Adipocyte (in vitro differentiated cells): ENCODE measurements at regions not wholly inside any gene's neighbourhood (a gene's known extent, or its start where the extent isn't known, plus 50 kb on each side); places are given as distances from the start of the nearest gene placed in this dataset.
"Not testable (repeated sequence)": the region's sequence is repeated elsewhere in the genome, so short reads cannot be mapped to it uniquely, and the experiment has no call there.

Experiments used
- DNase-seq: peaks from one replicate; pipeline ENCODE4 v3.0.0-alpha.2; 2015; ENCODE audit warnings: low read depth
- H3K27me3 ChIP-seq: replicated peaks from 2 replicates; pipeline ENCODE4 v1.7.0; 2013; ENCODE audit warnings: mild to moderate bottlenecking, low read length, moderate library complexity; ENCODE audit not compliant: control insufficient read depth, insufficient read depth
- H3K36me3 ChIP-seq: 2 replicates; pipeline ENCODE4 v1.7.0; 2013; ENCODE audit warnings: low read length, mild to moderate bottlenecking, moderate library complexity; ENCODE audit not compliant: control insufficient read depth, insufficient read depth, severe bottlenecking
- H3K4me1 ChIP-seq: 2 replicates; pipeline ENCODE4 v1.7.0; 2013; ENCODE audit warnings: mild to moderate bottlenecking, low read length, moderate library complexity; ENCODE audit not compliant: control insufficient read depth, insufficient read depth
- H3K4me3 ChIP-seq: 2 replicates; pipeline ENCODE4 v1.7.0; 2013; ENCODE audit warnings: mild to moderate bottlenecking, low read length, moderate library complexity
- H3K9ac ChIP-seq: 2 replicates; pipeline ENCODE4 v1.7.0; 2013; ENCODE audit warnings: mild to moderate bottlenecking, low read length, moderate library complexity
- H3K9me3 ChIP-seq: 2 replicates; pipeline ENCODE4 v1.7.0; 2013; ENCODE audit warnings: mild to moderate bottlenecking, low read length, moderate library complexity; ENCODE audit not compliant: control insufficient read depth

- DNase-seq = no peak
- H3K9ac ChIP-seq = no peak overlapping the region
- H3K9me3 ChIP-seq = no peaks in the 10 kb centered on the region
- H3K36me3 ChIP-seq = no peaks in the 10 kb centered on the region
- peaks cover 14% of the 10 kb centered on the region for H3K27me3 ChIP-seq
- peaks cover 10% of the 10 kb centered on the region for H3K4me1 ChIP-seq
- no peak overlapping the region for H3K4me3 ChIP-seq
Measured at GRCh38 chr17:77042476-77043231, 98.1 kb upstream of the SEC14L1 start.

- no peak overlapping the region for H3K4me3 ChIP-seq
- no peak overlapping the region for H3K9ac ChIP-seq
- H3K9me3 ChIP-seq = no peaks in the 10 kb centered on the region
- DNase-seq = no peak
- peaks cover 26% of the 10 kb centered on the region for H3K27me3 ChIP-seq
- H3K36me3 ChIP-seq = no peaks in the 10 kb centered on the region
- peaks cover 10% of the 10 kb centered on the region for H3K4me1 ChIP-seq
Measured at GRCh38 chr17:77045441-77046041, 95.2 kb upstream of the SEC14L1 start.

- Histone ChIP-seq H3K9ac (no peak overlapping the region), H3K36me3 (no peaks in the 10 kb centered on the region), H3K4me3 (no peak overlapping the region), H3K4me1 (peaks cover 10% of the 10 kb centered on the region), H3K9me3 (no peaks in the 10 kb centered on the region), H3K27me3 (peaks cover 58% of the 10 kb centered on the region)
- no peak for DNase-seq
Measured at GRCh38 chr17:77049440-77049839, 91.3 kb upstream of the SEC14L1 start.

- not testable (repeated sequence) for H3K36me3 ChIP-seq, H3K4me1 ChIP-seq, H3K9ac ChIP-seq, H3K4me3 ChIP-seq, DNase-seq, H3K9me3 ChIP-seq
- H3K27me3 ChIP-seq = peaks cover 70% of the 10 kb centered on the region
Measured at GRCh38 chr17:77050901-77051300, 89.9 kb upstream of the SEC14L1 start.

GRCh38 chr17:77054936-77055335 lies 85.8 kb upstream of the SEC14L1 start:
- Histone ChIP-seq H3K27me3 (peaks cover 70% of the 10 kb centered on the region), H3K9ac (no peak overlapping the region), H3K4me3 (no peak overlapping the region), H3K9me3 (no peaks in the 10 kb centered on the region), H3K36me3 (no peaks in the 10 kb centered on the region), H3K4me1 (no peaks in the 10 kb centered on the region)
- DNase-seq = no peak

- no peak overlapping the region for H3K9ac ChIP-seq
- no peak overlapping the region for H3K4me3 ChIP-seq
- no peaks in the 10 kb centered on the region for H3K9me3 ChIP-seq
- DNase-seq = no peak
- H3K4me1 ChIP-seq = no peaks in the 10 kb centered on the region
- H3K36me3 ChIP-seq = no peaks in the 10 kb centered on the region
- H3K27me3 ChIP-seq = peaks cover 70% of the 10 kb centered on the region
Measured at GRCh38 chr17:77055453-77055852, 85.3 kb upstream of the SEC14L1 start.

GRCh38 chr17:77058016-77058415 lies 82.8 kb upstream of the SEC14L1 start:
- Histone ChIP-seq H3K4me1 (no peaks in the 10 kb centered on the region), H3K9me3 (no peaks in the 10 kb centered on the region), H3K4me3 (no peak overlapping the region), H3K36me3 (no peaks in the 10 kb centered on the region), H3K27me3 (peaks cover 64% of the 10 kb centered on the region), H3K9ac (no peak overlapping the region)
- no peak for DNase-seq

- Histone ChIP-seq H3K9me3 (no peaks in the 10 kb centered on the region), H3K4me1 (no peaks in the 10 kb centered on the region), H3K36me3 (no peaks in the 10 kb centered on the region)
Measured at GRCh38 chr17:77061669-77062068, 79.1 kb upstream of the SEC14L1 start.

GRCh38 chr17:77064598-77064997 lies 76.2 kb upstream of the SEC14L1 start:
- DNase-seq = no peak
- no peaks in the 10 kb centered on the region for H3K36me3 ChIP-seq
- H3K27me3 ChIP-seq = peaks cover 46% of the 10 kb centered on the region
- no peak overlapping the region for H3K4me3 ChIP-seq
- H3K9ac ChIP-seq = no peak overlapping the region
- H3K9me3 ChIP-seq = no peaks in the 10 kb centered on the region
- no peaks in the 10 kb centered on the region for H3K4me1 ChIP-seq

More at GRCh38 chr17:77061669-77062068, 79.1 kb upstream of the SEC14L1 start:
- DNase-seq = no peak
- no peak overlapping the region for H3K4me3 ChIP-seq
- H3K27me3 ChIP-seq = peaks cover 42% of the 10 kb centered on the region
- no peak overlapping the region for H3K9ac ChIP-seq

- H3K27me3 ChIP-seq = peaks cover 47% of the 10 kb centered on the region
- H3K9ac ChIP-seq = no peak overlapping the region
- H3K9me3 ChIP-seq = no peaks in the 10 kb centered on the region
- DNase-seq = no peak
- no peaks in the 10 kb centered on the region for H3K4me1 ChIP-seq
- H3K36me3 ChIP-seq = no peaks in the 10 kb centered on the region
- H3K4me3 ChIP-seq = no peak overlapping the region
Measured at GRCh38 chr17:77066165-77066564, 74.6 kb upstream of the SEC14L1 start.

GRCh38 chr17:77066726-77067409 lies 73.9 kb upstream of the SEC14L1 start:
- not testable (repeated sequence) for H3K9me3 ChIP-seq, H3K4me1 ChIP-seq, H3K9ac ChIP-seq, H3K4me3 ChIP-seq, H3K36me3 ChIP-seq
- H3K27me3 ChIP-seq = peaks cover 48% of the 10 kb centered on the region
- DNase-seq = peak; percentile 88
